Lung microvascular endothelial cell (primary cell): ENCODE measurements at regions not wholly inside any gene's neighbourhood (a gene's known extent, or its start where the extent isn't known, plus 50 kb on each side); places are given as distances from the start of the nearest gene placed in this dataset.

Source experiments
- DNase-seq, 2 donors: peaks; one replicate each; pipeline versions ENCODE4 v3.0.0 to v3.0.0-alpha.2; 2010; ENCODE audit warnings: low read depth in 2 of 2

DNA sequence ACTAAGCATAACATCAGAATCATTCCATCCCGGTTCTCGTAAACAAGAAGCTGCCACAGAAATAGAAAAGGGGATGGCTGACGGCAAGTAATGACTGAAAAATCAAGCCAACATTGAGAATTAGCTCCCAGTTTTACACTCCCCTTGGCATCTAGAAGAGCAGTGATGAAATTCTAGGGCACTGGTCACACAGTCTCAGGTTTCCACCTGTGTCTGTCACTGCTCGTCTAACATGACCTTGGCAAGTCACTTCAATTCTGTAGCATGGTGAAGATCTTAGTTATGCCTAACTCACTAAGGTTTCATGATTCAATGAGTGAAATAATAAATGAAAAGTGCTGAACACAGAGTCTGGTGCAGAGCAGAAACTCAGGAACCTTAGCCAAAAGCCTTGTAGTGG is 272.3 kb upstream of the ARRDC4 start:
- DNase-seq, result no peak

- DNase-seq, result no peak
Observed at GRCh38 chr15:97688886-97689285, 271.6 kb upstream of the ARRDC4 start.

GRCh38 chr15:97691078-97691477 is 269.4 kb upstream of the ARRDC4 start:
- no peak for DNase-seq

GRCh38 chr15:97691799-97692198 is 268.7 kb upstream of the ARRDC4 start:
- DNase-seq, result no peak

DNA sequence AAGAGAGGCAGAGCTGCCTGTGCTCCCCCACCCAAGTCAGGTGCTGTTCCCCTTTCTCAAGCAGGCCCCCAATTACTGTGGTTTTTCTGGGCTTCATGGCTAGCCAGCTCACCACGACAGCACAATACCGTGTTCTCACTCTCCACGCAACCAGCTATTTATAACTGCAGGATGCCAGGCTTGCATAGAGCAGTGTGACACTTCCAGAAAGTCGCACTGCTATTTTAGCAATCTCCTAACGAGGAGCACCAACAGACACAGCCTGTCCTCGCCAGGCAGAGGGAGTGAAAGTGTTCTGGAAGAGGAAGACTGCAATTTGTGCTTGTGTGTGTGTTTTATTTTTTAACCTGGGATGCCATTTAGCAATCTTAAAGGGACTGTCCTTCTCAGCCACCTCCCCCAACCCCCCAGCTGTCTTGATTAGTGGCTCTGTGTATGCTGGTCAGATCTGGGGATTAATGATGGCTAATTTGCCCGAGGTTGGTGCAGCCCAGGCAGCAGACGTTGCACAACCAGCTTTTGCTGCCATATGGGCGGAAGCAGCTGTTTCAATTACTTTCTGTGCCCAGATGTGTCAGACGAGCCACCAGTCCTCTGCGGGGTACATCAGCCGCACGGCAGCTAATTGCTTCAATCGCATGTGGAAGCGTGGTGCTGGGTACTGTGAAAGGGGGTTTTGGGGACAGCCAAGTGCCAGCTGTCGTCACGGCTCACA is 268.0 kb upstream of the ARRDC4 start:
- DNase-seq, result no peak

- no peak for DNase-seq
Observed at GRCh38 chr15:97694456-97694855, 266.0 kb upstream of the ARRDC4 start.

GRCh38 chr15:97703400-97703799 is 257.1 kb upstream of the ARRDC4 start:
- DNase-seq, result no peak

DNA sequence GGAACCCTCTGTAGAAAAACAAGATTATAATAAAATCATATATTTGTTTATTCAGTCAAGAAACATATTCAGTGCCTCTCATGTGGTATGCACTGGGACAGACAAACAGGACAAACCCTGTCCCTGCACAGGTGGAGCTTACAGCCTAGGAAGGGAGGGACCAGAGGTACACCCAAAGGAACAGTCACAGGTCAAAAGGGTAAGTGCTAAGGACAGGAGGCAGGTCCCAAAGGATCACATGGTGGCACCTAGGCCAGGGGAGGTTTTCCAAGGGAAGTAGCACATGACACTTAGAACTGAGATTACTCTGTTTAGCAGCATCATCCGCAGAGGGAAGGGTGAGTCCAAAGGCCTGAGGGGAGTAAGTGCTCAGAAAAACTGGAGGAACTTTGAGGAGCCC is 254.4 kb upstream of the ARRDC4 start:
- no peak for DNase-seq

DNA sequence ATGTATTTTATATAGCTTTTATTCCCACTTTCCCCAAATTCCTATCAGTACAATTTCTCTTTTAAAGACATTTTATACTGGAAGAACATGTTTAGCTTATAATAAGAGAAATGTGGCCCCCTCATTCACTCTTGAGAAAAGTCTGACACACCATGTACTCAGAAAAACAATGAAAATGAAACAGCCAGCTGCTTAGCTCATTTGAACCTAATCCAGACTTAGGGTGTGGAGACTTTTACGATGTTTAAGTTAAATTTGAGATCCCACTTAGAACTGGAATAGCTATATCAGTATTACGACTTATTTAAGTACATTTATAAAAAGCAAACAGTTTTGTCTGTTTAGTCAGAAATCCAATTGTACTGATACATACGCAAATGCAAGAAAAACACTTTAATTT is 252.3 kb upstream of the ARRDC4 start:
- DNase-seq, result no peak

DNA sequence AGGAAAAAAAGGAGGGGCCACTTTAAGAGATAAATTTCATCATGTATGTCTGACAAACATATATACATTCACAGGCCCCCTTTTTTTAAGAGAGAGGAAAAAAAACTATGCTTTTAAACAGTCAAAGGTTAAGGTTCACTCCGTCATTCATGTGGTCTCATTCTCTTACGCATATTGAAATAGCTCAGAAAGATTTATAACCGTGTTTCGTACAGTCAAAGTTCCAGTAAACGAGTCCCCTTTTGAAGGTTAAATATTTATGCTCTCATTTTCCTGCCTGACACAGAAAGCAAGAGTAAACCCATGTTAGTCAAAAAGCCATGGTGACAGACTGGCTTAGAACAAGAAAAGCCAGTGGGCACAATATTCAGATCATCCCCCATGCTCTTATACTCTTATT is 248.0 kb upstream of the ARRDC4 start:
- DNase-seq, result no peak

GRCh38 chr15:97717806-97718205 is 242.7 kb upstream of the ARRDC4 start:
- no peak for DNase-seq

GRCh38 chr15:97718509-97718908 is 242.0 kb upstream of the ARRDC4 start:
- no peak for DNase-seq

DNA sequence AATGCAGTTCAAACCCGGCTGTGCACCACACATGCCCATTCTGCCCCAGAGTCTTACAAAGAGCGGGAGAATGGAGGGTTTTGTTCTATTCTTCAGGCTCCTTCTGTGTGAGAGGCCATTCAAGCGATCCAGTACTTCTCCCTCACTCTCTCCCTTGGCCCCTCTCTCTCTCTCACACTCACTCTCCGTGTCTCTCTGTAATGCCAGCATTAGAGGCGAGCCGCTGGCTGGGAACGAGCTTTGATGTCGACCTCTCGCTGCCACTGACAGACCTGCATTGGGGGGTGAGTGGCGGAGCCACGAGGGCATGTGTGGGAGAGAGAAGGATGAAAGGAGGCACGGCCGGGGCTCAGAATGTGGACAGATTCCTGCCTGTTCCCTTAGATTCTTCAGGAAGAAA is 231.7 kb upstream of the ARRDC4 start:
- no peak for DNase-seq

DNA sequence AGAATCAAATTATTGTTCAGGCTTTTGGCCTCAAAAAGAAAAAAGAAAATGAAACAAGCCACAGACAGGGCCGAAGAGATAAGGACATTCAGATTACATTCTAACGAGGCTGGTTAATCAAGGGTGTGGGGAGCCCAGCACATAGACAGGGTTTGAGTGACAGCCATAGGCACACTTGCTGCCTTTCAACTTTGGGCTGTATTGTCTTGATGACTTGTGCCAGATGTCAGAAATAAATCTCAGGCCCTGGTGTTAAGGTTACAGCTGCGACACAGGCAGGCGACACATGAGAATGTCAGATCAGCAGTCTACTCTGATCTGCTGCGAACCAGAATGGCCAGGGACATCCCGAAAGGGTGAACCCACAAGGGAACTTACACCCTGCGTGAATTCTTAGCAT is 231.2 kb upstream of the ARRDC4 start:
- no peak for DNase-seq

- no peak for DNase-seq
Observed at GRCh38 chr15:97730315-97730714, 230.2 kb upstream of the ARRDC4 start.

- no peak for DNase-seq
Observed at GRCh38 chr15:97731859-97732258, 228.6 kb upstream of the ARRDC4 start.

- DNase-seq, result no peak
Observed at GRCh38 chr15:97733373-97733772, 227.1 kb upstream of the ARRDC4 start.

DNA sequence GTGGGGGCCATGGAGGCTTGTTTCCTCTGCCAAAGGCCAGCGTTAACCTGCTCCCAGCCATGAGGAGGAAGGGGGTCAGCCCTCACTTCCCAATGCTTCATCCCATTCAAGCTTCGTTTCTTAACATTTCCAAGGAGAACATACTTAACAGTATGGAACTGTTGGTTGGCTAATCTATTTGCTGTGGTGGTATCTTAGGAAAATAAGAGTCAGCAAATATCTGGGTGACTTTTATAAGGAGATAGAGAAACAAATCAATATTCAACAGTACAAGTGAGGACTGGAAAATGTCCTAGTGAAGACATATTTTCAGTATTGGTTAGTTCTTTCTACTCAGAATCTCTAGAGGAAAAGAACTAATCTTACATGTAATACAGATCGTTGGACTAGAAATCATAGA is 223.8 kb upstream of the ARRDC4 start:
- no peak for DNase-seq

- DNase-seq, result peak; percentile 25 to 52
Observed at GRCh38 chr15:97745481-97746071, 214.9 kb upstream of the ARRDC4 start.

DNA sequence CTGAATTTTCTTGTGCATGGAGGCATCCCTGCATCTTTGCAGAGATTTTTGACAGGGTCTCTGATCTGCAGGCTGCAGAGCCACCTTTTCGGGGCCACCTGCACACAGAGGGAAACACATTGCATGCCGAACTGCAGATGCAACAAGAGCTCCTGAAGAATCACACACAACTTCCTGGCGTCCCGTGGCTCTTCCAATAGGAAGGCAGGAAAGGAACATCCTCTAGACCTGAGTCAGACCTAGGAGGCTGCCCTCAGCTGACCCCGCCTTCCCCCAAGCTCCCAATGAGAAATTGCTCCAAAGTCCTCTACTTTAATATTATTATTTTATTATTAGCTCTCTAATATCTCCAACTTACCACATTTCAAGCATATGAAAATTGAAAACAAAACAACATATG is 213.2 kb upstream of the ARRDC4 start:
- DNase-seq, result peak in 1 of 2 donors; percentile 10

DNA sequence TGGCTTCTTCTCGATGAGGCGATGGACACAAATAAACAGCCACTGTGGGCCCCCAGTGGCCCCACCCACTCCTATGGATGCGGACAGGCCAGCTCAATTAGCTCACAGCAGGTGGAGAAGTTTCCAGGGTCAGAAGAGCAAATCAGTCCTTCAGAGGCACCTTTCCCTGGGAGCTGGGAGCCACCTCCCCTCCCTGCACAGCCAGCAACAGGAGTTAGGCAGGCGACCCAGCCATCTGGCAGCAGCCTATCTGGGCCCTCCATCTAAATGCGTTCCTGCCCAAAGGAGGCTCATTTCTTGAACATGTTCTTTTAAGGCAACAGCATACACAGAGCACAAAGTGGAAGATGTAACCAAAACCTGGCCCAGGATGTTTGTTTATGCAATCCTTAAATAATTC is 211.9 kb upstream of the ARRDC4 start:
- no peak for DNase-seq

- DNase-seq, result no peak
Observed at GRCh38 chr15:97750060-97750459, 210.4 kb upstream of the ARRDC4 start.

- DNase-seq, result no peak
Observed at GRCh38 chr15:97755726-97756125, 204.8 kb upstream of the ARRDC4 start.

DNA sequence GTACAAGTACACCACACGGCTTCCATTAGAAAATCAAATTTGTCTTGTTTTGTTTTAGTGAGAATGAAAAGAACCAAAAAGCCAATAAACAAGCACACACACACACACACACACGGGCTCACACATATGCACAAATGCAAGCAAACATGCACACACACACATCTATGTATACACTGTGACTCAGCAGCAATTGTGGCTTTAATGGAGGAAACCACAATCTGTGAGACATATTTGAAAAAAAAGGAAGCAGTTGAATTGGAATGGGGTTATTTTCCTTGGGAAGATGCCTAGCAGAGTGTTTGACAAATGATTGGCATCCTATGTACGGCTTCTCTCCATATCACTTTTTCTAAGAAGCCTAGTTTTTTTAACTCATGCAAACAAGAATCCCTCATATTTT is 201.1 kb upstream of the ARRDC4 start:
- peak; percentile 27 to 36 for DNase-seq
